ENCODE measurements at regions not wholly inside any gene's neighbourhood (a gene's known extent, or its start where the extent isn't known, plus 50 kb on each side); places are given as distances from the start of the nearest gene placed in this dataset.

GRCh38 chr12:28776220-28776619 is 372.9 kb upstream of the FAR2 start:
- Histone ChIP-seq H3K4me1 (replicated peaks) (no peaks in the 10 kb centered on the region), H3K9me3 (no peaks in the 10 kb centered on the region), H3K4me3 (no peak overlapping the region), H3K36me3 (no peaks in the 10 kb centered on the region), H3K27me3 (replicated peaks; ENCODE audit: insufficient read depth) (no peaks in the 10 kb centered on the region), H3K27ac (no peak overlapping the region)
- intact Hi-C loops (cut with DNase I), result no loop called here
- TF ChIP-seq POLR2AphosphoS5 (IDR thresholded peaks at IDR 0.05) (no peak), CTCF (IDR thresholded peaks at IDR 0.05) (no peak), POLR2A (IDR thresholded peaks at IDR 0.05) (no peak)
- 35% methylated on average over 1 of the region's 1 CpG for WGBS
- DNase-seq (ENCODE audit: low spot score), result no peak

- Histone ChIP-seq H3K4me3 (no peak overlapping the region), H3K4me1 (replicated peaks) (no peaks in the 10 kb centered on the region), H3K36me3 (no peaks in the 10 kb centered on the region), H3K9me3 (no peaks in the 10 kb centered on the region), H3K27me3 (replicated peaks; ENCODE audit: insufficient read depth) (no peaks in the 10 kb centered on the region), H3K27ac (no peak overlapping the region)
- no peak for TF ChIP-seq POLR2A (IDR thresholded peaks at IDR 0.05)
- TF ChIP-seq CTCF (IDR thresholded peaks at IDR 0.05), result no peak
- no peak for TF ChIP-seq POLR2AphosphoS5 (IDR thresholded peaks at IDR 0.05)
- intact Hi-C loops (cut with DNase I), result no loop called here
- DNase-seq (ENCODE audit: low spot score), result no peak
- WGBS, result 74% methylated on average over 5 of the region's 5 CpGs
These were observed 372.1 kb upstream of the FAR2 start for GRCh38 chr12:28776913-28777422.

GRCh38 chr12:28777603-28778365 is 371.3 kb upstream of the FAR2 start:
- DNase-seq (ENCODE audit: low spot score), result no peak
- TF ChIP-seq CTCF (IDR thresholded peaks at IDR 0.05), result no peak
- TF ChIP-seq POLR2AphosphoS5 (IDR thresholded peaks at IDR 0.05), result no peak
- TF ChIP-seq POLR2A (IDR thresholded peaks at IDR 0.05), result no peak
- H3K27ac ChIP-seq, result no peak overlapping the region
- H3K36me3 ChIP-seq, result no peaks in the 10 kb centered on the region
- no peak overlapping the region for H3K4me3 ChIP-seq
- 74% methylated on average over 8 of the region's 8 CpGs for WGBS
- H3K9me3 ChIP-seq, result no peaks in the 10 kb centered on the region
- no peaks in the 10 kb centered on the region for H3K4me1 ChIP-seq (replicated peaks)
- intact Hi-C loops (cut with DNase I), result no loop called here
- H3K27me3 ChIP-seq (replicated peaks; ENCODE audit: insufficient read depth), result no peaks in the 10 kb centered on the region

GRCh38 chr12:28780096-28780495 is 369.0 kb upstream of the FAR2 start:
- Histone ChIP-seq H3K9me3 (no peaks in the 10 kb centered on the region), H3K4me3 (no peak overlapping the region), H3K27ac (no peak overlapping the region), H3K27me3 (replicated peaks; ENCODE audit: insufficient read depth) (no peaks in the 10 kb centered on the region), H3K4me1 (replicated peaks) (no peaks in the 10 kb centered on the region), H3K36me3 (no peaks in the 10 kb centered on the region)
- WGBS, result 96% methylated on average over 2 of the region's 2 CpGs
- intact Hi-C loops (cut with DNase I), result no loop called here
- DNase-seq (ENCODE audit: low spot score), result no peak
- no peak for TF ChIP-seq POLR2AphosphoS5 (IDR thresholded peaks at IDR 0.05)
- TF ChIP-seq POLR2A (IDR thresholded peaks at IDR 0.05), result no peak
- TF ChIP-seq CTCF (IDR thresholded peaks at IDR 0.05), result no peak

GRCh38 chr12:28780960-28781359 is 368.1 kb upstream of the FAR2 start:
- H3K4me3 ChIP-seq, result no peak overlapping the region
- H3K36me3 ChIP-seq, result no peaks in the 10 kb centered on the region
- no peak for TF ChIP-seq POLR2AphosphoS5 (IDR thresholded peaks at IDR 0.05)
- no peak for TF ChIP-seq CTCF (IDR thresholded peaks at IDR 0.05)
- TF ChIP-seq POLR2A (IDR thresholded peaks at IDR 0.05), result no peak
- DNase-seq (ENCODE audit: low spot score), result no peak
- H3K27ac ChIP-seq, result no peak overlapping the region
- H3K27me3 ChIP-seq (replicated peaks; ENCODE audit: insufficient read depth), result no peaks in the 10 kb centered on the region
- WGBS, result 86% methylated on average over 5 of the region's 5 CpGs
- intact Hi-C loops (cut with DNase I), result no loop called here
- H3K9me3 ChIP-seq, result no peaks in the 10 kb centered on the region
- H3K4me1 ChIP-seq (replicated peaks), result no peaks in the 10 kb centered on the region

All from prostate gland (tissue), 2 donors.